ENCODE measurements at regions not wholly inside any gene's neighbourhood (a gene's known extent, or its start where the extent isn't known, plus 50 kb on each side); places are given as distances from the start of the nearest gene placed in this dataset.
"Not testable (repeated sequence)": the region's sequence is repeated elsewhere in the genome, so short reads cannot be mapped to it uniquely, and the experiment has no call there.

GRCh38 chr4:129839687-129840086 lies 743.7 kb downstream of the C4orf33 start:
- ATAC-seq, result no peak
- whole genome bisulfite sequencing, 2 donors, result 55 to 56% methylated on average over 3 of the region's 3 CpGs
- H3K4me1 ChIP-seq, result no peaks in the 10 kb centered on the region
- no peak for DNase-seq
- no peaks in the 10 kb centered on the region for H3K27me3 ChIP-seq
- FAIRE-seq, result no peak
- intact Hi-C loops (cut with DNase I), result no loop called here
- no peak overlapping the region for H3K27ac ChIP-seq
- no peaks in the 10 kb centered on the region for H3K9me3 ChIP-seq
- H3K4me3 ChIP-seq, result no peak overlapping the region
- TF ChIP-seq, protein P1, sequence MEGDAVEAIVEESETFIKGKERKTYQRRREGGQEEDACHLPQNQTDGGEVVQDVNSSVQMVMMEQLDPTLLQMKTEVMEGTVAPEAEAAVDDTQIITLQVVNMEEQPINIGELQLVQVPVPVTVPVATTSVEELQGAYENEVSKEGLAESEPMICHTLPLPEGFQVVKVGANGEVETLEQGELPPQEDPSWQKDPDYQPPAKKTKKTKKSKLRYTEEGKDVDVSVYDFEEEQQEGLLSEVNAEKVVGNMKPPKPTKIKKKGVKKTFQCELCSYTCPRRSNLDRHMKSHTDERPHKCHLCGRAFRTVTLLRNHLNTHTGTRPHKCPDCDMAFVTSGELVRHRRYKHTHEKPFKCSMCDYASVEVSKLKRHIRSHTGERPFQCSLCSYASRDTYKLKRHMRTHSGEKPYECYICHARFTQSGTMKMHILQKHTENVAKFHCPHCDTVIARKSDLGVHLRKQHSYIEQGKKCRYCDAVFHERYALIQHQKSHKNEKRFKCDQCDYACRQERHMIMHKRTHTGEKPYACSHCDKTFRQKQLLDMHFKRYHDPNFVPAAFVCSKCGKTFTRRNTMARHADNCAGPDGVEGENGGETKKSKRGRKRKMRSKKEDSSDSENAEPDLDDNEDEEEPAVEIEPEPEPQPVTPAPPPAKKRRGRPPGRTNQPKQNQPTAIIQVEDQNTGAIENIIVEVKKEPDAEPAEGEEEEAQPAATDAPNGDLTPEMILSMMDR (IDR thresholded peaks at IDR 0.05), result no peak
- no peaks in the 10 kb centered on the region for H3K36me3 ChIP-seq

DNA sequence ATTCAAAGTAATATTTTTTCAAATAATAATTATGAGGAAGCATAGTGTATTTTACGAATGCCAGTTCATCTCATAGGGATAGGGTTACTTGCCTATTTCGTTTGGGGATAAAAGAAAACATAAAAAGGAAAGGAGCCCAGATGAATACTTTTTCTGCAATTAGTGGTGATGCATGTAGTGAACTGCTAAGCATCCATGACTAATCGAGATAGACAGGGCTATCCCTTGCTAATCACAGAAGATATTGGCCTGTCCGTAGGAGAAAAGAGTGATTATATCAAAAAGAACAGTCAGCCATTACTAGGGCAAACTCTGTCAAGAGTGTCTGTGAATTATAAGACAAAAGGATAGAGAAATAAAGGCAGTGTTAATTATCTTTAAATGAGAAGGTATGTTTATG lies 746.1 kb downstream of the C4orf33 start:
- TF ChIP-seq, protein P1 (IDR thresholded peaks at IDR 0.05), result no peak
- no peak for FAIRE-seq
- WGBS, 2 donors, result 51 to 58% methylated on average over 4 of the region's 4 CpGs
- no peaks in the 10 kb centered on the region for H3K36me3 ChIP-seq
- no peaks in the 10 kb centered on the region for H3K9me3 ChIP-seq
- no peaks in the 10 kb centered on the region for H3K4me1 ChIP-seq
- DNase-seq, result no peak
- intact Hi-C loops (cut with DNase I), result no loop called here
- no peak overlapping the region for H3K4me3 ChIP-seq
- no peaks in the 10 kb centered on the region for H3K27me3 ChIP-seq
- H3K27ac ChIP-seq, result no peak overlapping the region
- no peak for ATAC-seq

DNA sequence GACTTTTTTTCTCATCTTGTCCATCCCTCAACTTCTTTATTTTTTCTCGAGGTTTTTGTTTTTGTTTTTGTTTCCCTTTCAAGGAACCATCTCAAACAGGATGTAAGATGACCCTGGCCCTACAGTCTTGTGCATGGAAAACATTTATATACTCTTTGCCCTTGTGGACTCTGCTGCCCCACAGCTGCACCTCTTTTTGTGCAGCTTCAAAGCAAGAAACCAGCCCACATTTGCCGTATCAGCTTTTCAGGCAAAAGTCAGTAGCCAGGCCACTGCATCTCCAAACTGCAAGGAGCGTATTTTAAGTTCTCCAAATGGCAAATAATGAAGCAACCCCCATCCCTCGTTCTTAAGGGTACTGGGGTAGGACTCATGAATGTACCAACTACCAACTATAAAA lies 756.5 kb downstream of the C4orf33 start:
- Histone ChIP-seq H3K4me1 (no peaks in the 10 kb centered on the region), H3K36me3 (no peaks in the 10 kb centered on the region), H3K27me3 (no peaks in the 10 kb centered on the region), H3K4me3 (no peak overlapping the region), H3K9me3 (no peaks in the 10 kb centered on the region), H3K27ac (no peak overlapping the region)
- intact Hi-C loops (cut with DNase I), result no loop called here
- WGBS, 2 donors, result 59 to 66% methylated on average over 4 of the region's 4 CpGs
- no peak for DNase-seq
- ATAC-seq, result no peak
- FAIRE-seq, result no peak
- TF ChIP-seq, protein P1 (IDR thresholded peaks at IDR 0.05), result no peak

GRCh38 chr4:129853685-129854467 lies 757.9 kb downstream of the C4orf33 start:
- DNase-seq; FAIRE-seq; H3K36me3 ChIP-seq; H3K9me3 ChIP-seq; ATAC-seq; H3K27me3 ChIP-seq; H3K27ac ChIP-seq; intact Hi-C loops (cut with DNase I); H3K4me1 ChIP-seq; H3K4me3 ChIP-seq: not testable (repeated sequence)
- 77 to 87% methylated on average over 20 to 27 of the region's 27 CpGs for WGBS, 2 donors

DNA sequence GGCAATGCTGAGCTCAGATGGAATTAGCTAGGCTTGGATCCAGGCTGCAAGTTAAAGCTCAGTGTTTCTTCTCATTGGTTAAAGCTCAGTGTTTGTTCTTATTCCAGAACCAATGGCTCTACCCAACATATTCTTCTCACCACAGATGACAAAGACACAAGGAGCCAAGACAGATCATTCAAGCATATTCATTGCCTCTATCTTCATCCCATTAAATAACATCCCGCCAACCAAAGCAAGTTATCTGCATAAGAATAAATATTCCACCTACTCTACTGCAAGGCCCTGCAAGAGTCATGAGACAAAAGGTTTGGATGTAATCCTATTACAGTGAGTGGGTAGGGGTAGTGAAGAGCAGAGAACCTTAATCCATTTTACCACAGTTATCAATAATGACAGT lies 766.5 kb downstream of the C4orf33 start:
- no peak overlapping the region for H3K27ac ChIP-seq
- no peaks in the 10 kb centered on the region for H3K36me3 ChIP-seq
- H3K9me3 ChIP-seq, result no peaks in the 10 kb centered on the region
- TF ChIP-seq, protein P1 (IDR thresholded peaks at IDR 0.05), result no peak
- FAIRE-seq (no peak), DNase-seq (no peak), ATAC-seq (no peak)
- no peak overlapping the region for H3K4me3 ChIP-seq
- H3K4me1 ChIP-seq, result no peaks in the 10 kb centered on the region
- H3K27me3 ChIP-seq, result no peaks in the 10 kb centered on the region
- intact Hi-C loops (cut with DNase I), result no loop called here
- 83 to 89% methylated on average over 1 of the region's 1 CpG for WGBS, 2 donors

Data from pancreas (tissue), 10 donors.